Muscle of back (tissue), 3 donors: ENCODE measurements at regions not wholly inside any gene's neighbourhood (a gene's known extent, or its start where the extent isn't known, plus 50 kb on each side); places are given as distances from the start of the nearest gene placed in this dataset.
A peak's percentile ranks its signal among the peaks of the same experiment; 100 is the strongest.
"Not testable (repeated sequence)": the region's sequence is repeated elsewhere in the genome, so short reads cannot be mapped to it uniquely, and the experiment has no call there.

ENCODE experiments used
- DNase-seq, 3 donors: peaks; one replicate each; pipeline versions ENCODE4 v3.0.0 to v3.0.0-alpha.2; 2013

DNA sequence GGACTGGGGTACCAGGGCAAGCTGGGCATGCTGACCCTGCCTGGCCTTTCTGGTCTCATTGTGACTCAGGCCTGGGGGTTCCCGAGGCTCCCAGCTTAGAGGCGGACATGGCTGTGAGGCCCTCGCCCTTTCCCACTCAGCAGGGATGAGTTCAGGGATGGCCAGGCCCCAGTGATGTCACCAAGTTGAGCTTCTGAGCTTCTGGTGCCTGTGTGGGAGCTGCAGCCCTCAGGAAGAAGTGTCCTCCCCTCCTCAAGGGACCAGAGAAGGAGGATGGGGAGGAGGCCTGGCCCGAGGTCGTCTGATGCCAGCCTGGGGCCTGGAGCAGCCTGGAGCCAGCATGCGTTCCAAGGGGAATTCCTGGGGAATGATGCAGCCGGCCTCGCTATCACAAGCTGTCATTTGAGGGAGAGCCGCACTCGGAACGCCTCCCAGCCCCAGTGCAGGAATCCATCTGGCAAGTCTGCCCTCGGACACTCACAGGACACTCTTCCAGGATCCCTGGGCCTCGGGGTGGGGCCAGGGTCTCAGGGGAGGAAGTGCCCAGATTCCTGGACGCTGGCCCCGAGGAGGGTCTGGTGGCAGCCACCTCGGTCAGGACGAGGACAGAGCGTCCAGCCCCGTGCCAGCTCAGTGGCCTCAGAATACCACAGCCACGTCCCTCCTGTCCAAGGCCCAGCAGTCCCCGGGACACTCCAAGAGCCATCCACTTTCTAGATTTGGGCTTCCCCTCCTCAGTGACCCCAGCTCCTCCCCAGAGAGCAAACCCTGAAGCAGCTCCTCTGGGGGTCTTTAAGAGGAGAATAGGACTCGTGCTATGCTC, 61.2 kb upstream of the GPC1 start:
- peak; percentile 58 to 77 (median 65) for DNase-seq

GRCh38 chr2:240375024-240375645, 60.3 kb upstream of the GPC1 start:
- no peak for DNase-seq

GRCh38 chr2:240376739-240377138, 58.7 kb upstream of the GPC1 start:
- DNase-seq = no peak

GRCh38 chr2:240377366-240377765, 58.1 kb upstream of the GPC1 start:
- no peak for DNase-seq

DNA sequence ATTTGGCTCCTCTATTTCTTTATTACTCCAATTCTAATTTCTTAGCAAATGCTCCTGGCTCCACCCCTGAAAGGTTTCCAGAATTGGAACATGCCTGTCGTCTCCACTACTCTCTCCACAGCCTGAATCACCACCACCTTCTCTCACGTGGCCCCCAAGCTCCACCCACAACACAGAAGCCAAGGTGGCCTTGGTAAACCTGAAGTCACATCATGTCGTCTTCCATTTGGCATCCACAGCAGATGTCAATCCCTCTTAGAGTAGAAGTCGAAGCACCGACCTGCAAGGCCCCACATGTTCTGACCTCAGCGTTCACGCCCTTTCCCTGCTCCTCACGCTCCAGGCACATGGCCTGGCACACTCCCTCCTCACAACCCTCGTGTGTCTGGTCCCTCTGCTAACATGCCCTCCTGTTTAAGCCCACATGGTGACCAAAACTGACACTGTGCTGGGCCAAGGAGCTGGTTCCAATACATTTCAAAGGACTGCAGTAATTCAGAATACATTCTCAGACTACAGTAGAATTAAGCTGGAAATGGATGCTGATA, 56.3 kb upstream of the GPC1 start:
- no peak for DNase-seq

GRCh38 chr2:240383099-240383758, 52.2 kb upstream of the GPC1 start:
- no peak for DNase-seq

DNA sequence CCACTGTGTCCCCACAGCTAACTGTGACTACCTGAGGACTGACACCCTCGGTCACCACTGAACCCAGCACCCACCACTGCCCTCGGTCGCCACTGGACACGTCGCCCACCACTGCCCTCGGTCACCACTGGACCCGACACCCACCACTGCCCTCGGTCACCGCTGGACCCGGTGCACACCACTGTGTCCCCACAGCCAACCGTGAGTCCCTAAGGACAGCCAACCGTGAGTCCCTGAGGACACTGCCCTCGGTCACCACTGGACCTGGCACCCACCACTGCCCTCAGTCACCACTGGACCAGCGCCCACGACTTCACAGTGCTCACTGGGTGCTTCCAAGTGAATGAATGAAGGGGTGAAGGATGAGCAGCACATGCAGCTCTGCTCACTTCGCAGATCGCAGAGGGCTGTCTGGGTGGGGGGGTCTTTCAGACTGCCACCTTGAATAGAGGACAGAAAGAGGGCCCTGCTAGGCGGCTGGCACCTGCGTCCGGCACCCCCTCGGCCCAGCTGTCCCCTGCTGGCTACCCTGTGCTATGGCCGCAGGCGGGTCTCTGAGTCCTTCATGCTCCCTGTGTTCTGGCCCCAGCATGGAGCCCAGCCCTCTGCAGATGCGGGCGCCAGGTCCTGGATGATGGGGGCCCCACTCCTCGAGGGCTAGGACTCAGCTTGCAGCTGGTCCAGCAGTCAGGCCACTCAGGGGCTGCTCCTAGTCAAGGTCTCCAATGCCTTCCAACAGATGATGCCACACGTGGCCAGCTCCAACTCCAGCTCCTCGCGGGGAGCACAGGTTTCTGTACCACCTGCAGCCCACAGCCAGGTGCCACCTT, 51.4 kb upstream of the GPC1 start:
- no peak for DNase-seq

GRCh38 chr2:240384711-240385450, 50.6 kb upstream of the GPC1 start:
- DNase-seq = no peak

GRCh38 chr2:240385451-240386161, 49.9 kb upstream of the GPC1 start:
- DNase-seq = not testable (repeated sequence)
